ENCODE measurements at regions not wholly inside any gene's neighbourhood (a gene's known extent, or its start where the extent isn't known, plus 50 kb on each side); places are given as distances from the start of the nearest gene placed in this dataset.

- TF ChIP-seq, protein P1, sequence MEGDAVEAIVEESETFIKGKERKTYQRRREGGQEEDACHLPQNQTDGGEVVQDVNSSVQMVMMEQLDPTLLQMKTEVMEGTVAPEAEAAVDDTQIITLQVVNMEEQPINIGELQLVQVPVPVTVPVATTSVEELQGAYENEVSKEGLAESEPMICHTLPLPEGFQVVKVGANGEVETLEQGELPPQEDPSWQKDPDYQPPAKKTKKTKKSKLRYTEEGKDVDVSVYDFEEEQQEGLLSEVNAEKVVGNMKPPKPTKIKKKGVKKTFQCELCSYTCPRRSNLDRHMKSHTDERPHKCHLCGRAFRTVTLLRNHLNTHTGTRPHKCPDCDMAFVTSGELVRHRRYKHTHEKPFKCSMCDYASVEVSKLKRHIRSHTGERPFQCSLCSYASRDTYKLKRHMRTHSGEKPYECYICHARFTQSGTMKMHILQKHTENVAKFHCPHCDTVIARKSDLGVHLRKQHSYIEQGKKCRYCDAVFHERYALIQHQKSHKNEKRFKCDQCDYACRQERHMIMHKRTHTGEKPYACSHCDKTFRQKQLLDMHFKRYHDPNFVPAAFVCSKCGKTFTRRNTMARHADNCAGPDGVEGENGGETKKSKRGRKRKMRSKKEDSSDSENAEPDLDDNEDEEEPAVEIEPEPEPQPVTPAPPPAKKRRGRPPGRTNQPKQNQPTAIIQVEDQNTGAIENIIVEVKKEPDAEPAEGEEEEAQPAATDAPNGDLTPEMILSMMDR (conservative IDR thresholded peaks at IDR 0.05; ENCODE audit: low read depth, low read length) = no peak
- no peak for TF ChIP-seq POLR2A (IDR thresholded peaks at IDR 0.05; ENCODE audit: low read depth, low read length)
- TF ChIP-seq, protein P2, sequence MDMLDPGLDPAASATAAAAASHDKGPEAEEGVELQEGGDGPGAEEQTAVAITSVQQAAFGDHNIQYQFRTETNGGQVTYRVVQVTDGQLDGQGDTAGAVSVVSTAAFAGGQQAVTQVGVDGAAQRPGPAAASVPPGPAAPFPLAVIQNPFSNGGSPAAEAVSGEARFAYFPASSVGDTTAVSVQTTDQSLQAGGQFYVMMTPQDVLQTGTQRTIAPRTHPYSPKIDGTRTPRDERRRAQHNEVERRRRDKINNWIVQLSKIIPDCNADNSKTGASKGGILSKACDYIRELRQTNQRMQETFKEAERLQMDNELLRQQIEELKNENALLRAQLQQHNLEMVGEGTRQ (IDR thresholded peaks at IDR 0.05; ENCODE audit: low read depth, low read length) = no peak
- TF ChIP-seq BHLHE40 (IDR thresholded peaks at IDR 0.05; ENCODE audit: low read depth, low read length) = no peak
- TF ChIP-seq MAZ (IDR thresholded peaks at IDR 0.05; ENCODE audit: borderline replicate concordance, low read depth, low read length) = no peak
- TF ChIP-seq SMC3 (IDR thresholded peaks at IDR 0.05; ENCODE audit: low read depth, low read length) = no peak
- TF ChIP-seq CEBPB (IDR thresholded peaks at IDR 0.05; ENCODE audit: low read depth, low read length) = no peak
- TF ChIP-seq RFX5 (IDR thresholded peaks at IDR 0.05; ENCODE audit: low read depth, low read length) = no peak
- TF ChIP-seq MAFK (IDR thresholded peaks at IDR 0.05; ENCODE audit: low read depth, low read length) = no peak
- TF ChIP-seq RAD21 (IDR thresholded peaks at IDR 0.05; ENCODE audit: low read length) = no peak
- no peak for TF ChIP-seq ELK1 (IDR thresholded peaks at IDR 0.05; ENCODE audit: borderline replicate concordance, low read depth, low read length)
These were observed 663.2 kb upstream of the RGS18 start for GRCh38 chr1:191495040-191495439.

Measured in IMR-90 (cell line).